H1 (cell line): ENCODE measurements at regions not wholly inside any gene's neighbourhood (a gene's known extent, or its start where the extent isn't known, plus 50 kb on each side); places are given as distances from the start of the nearest gene placed in this dataset.

ENCODE experiments used
- CTCF ChIA-PET: fragments of 300-600 bp; sonication (Branson Sonifier 250); formaldehyde crosslinking; loops from one replicate; lab custom pipeline; 2021; ENCODE audit not compliant: partially characterized antibody; lab: Charles Lee
- POLR2A ChIA-PET: fragments of 300-600 bp; sonication (Branson Sonifier 250); formaldehyde crosslinking; loops from one replicate; lab custom pipeline; 2021; ENCODE audit warnings: inconsistent platforms; ENCODE audit not compliant: partially characterized antibody; lab: Charles Lee
- DNase-seq, 2 experiments: peaks; one replicate each; pipeline versions ENCODE4 v3.0.0 to v3.0.0-alpha.2; 2010 to 2022; ENCODE audit warnings: low spot score in 2 of 2, low read depth in 1 of 2, mixed read lengths in 1 of 2
- FAIRE-seq: peaks from 2 replicates; lab custom pipeline; 2011; peaks lifted over from hg19 to GRCh38; lab: Jason Lieb, UNC
- H2AFZ ChIP-seq: 2 replicates; pipeline ENCODE4 v1.8.1; 2012; ENCODE audit warnings: low read length, inconsistent platforms
- H2AK5ac ChIP-seq: 2 replicates; pipeline ENCODE4 v1.6.1; 2013; ENCODE audit warnings: low read depth, low read length
- H2BK120ac ChIP-seq: replicated peaks from 2 replicates; pipeline ENCODE3; 2013; ENCODE audit warnings: low read depth, low read length, inconsistent platforms
- H2BK12ac ChIP-seq: 2 replicates; pipeline ENCODE4 v1.6.1; 2013; ENCODE audit warnings: low read depth, low read length
- H2BK15ac ChIP-seq: 2 replicates; pipeline ENCODE4 v1.6.1; 2013; ENCODE audit warnings: low read length
- H2BK20ac ChIP-seq: 2 replicates; pipeline ENCODE4 v1.6.1; 2013; ENCODE audit warnings: low read length
- H2BK5ac ChIP-seq: 2 replicates; pipeline ENCODE4 v1.6.1; 2013; ENCODE audit warnings: low read depth, low read length
- H3K14ac ChIP-seq: 2 replicates; pipeline ENCODE4 v1.6.1; 2013; ENCODE audit warnings: inconsistent platforms; ENCODE audit not compliant: insufficient read length
- H3K18ac ChIP-seq: 2 replicates; pipeline ENCODE4 v1.6.1; 2013; ENCODE audit warnings: low read length; ENCODE audit errors: extremely low read depth
- H3K23ac ChIP-seq: 2 replicates; pipeline ENCODE4 v1.6.1; 2013; ENCODE audit warnings: inconsistent platforms; ENCODE audit not compliant: insufficient read length
- H3K23me2 ChIP-seq: 2 replicates; pipeline ENCODE4 v1.6.1; 2013; ENCODE audit warnings: low read depth, low read length
- H3K27ac ChIP-seq: 2 replicates; pipeline ENCODE4 v1.6.1; 2011; ENCODE audit warnings: low read depth, low read length, inconsistent platforms
- H3K27me3 ChIP-seq, 4 experiments: replicated peaks in 1 of 4; 1 replicate in 1 of 4; 2 replicates in 3 of 4; pipeline versions ENCODE4 v1.6.1 to v1.8.1; 2011 to 2013; ENCODE audit warnings: low read length in 3 of 4, mild to moderate bottlenecking in 3 of 4, inconsistent platforms in 2 of 4, mixed read lengths in 2 of 4, moderate library complexity in 1 of 4; ENCODE audit not compliant: control insufficient read depth in 3 of 4, insufficient read depth in 3 of 4; ENCODE audit errors: extremely low read depth in 1 of 4
- H3K36me3 ChIP-seq, 4 experiments: 2 replicates each; pipeline versions ENCODE4 v1.6.1 to v1.8.1; 2011 to 2013; ENCODE audit warnings: mild to moderate bottlenecking in 4 of 4, low read length in 3 of 4, moderate library complexity in 2 of 4, control low read depth in 1 of 4, inconsistent platforms in 1 of 4; ENCODE audit not compliant: insufficient read depth in 4 of 4, control insufficient read depth in 2 of 4
- H3K4ac ChIP-seq: replicated peaks from 2 replicates; pipeline ENCODE3; 2013; ENCODE audit warnings: low read length, low read depth, mixed read lengths, inconsistent platforms; ENCODE audit not compliant: insufficient read length
- H3K4me1 ChIP-seq, 4 experiments: replicated peaks in 1 of 4; 1 replicate in 1 of 4; 2 replicates in 3 of 4; pipeline versions ENCODE4 v1.6.1 to v1.8.1; 2011 to 2013; ENCODE audit warnings: low read length in 3 of 4, inconsistent platforms in 2 of 4, mixed read lengths in 1 of 4; ENCODE audit not compliant: insufficient read depth in 4 of 4, control insufficient read depth in 3 of 4
- H3K4me2 ChIP-seq, 2 experiments: 2 replicates each; pipeline versions ENCODE4 v1.6.1 to v1.8.1; 2011 to 2013; ENCODE audit warnings: low read depth in 2 of 2, low read length in 2 of 2, control low read depth in 1 of 2, inconsistent platforms in 1 of 2, mild to moderate bottlenecking in 1 of 2; ENCODE audit not compliant: insufficient read depth in 1 of 2
- H3K4me3 ChIP-seq, 4 experiments: fragments of 200-600, 300-600 bp in 1 of 4; sonication (generic), shearing (Covaris generic), sonication (Bioruptor Twin) in 1 of 4; 2 replicates each; pipeline versions ENCODE4 v1.5.1 to v1.8.1; 2011 to 2016; ENCODE audit warnings: low read length in 4 of 4, low read depth in 3 of 4, control low read depth in 2 of 4, inconsistent platforms in 2 of 4, mild to moderate bottlenecking in 2 of 4, mixed read lengths in 1 of 4, moderate library complexity in 1 of 4; ENCODE audit not compliant: insufficient read depth in 2 of 4; ENCODE audit errors: extremely low read depth in 1 of 4
- H3K56ac ChIP-seq: replicated peaks from 2 replicates; pipeline ENCODE3; 2013; ENCODE audit warnings: low read depth, mild to moderate bottlenecking, mixed read lengths, low read length, inconsistent platforms; ENCODE audit not compliant: insufficient read length
- H3K79me1 ChIP-seq: 2 replicates; pipeline ENCODE4 v1.6.1; 2013; ENCODE audit warnings: low read depth, low read length, control low read depth
- H3K79me2 ChIP-seq, 2 experiments: 2 replicates each; pipeline versions ENCODE4 v1.6.1 to v1.8.1; 2012 to 2013; ENCODE audit warnings: low read length in 2 of 2, mild to moderate bottlenecking in 2 of 2, inconsistent platforms in 1 of 2; ENCODE audit not compliant: insufficient read depth in 2 of 2, control insufficient read depth in 1 of 2
- H3K9ac ChIP-seq, 4 experiments: replicated peaks in 1 of 4; 1 replicate in 1 of 4; 2 replicates in 3 of 4; pipeline versions ENCODE4 v1.6.1 to v1.8.1; 2011 to 2013; ENCODE audit warnings: low read depth in 3 of 4, low read length in 3 of 4, control low read depth in 2 of 4, mild to moderate bottlenecking in 2 of 4, moderate library complexity in 2 of 4, inconsistent platforms in 1 of 4; ENCODE audit errors: extremely low read depth in 1 of 4
- H3K9me3 ChIP-seq, 2 experiments: 2 replicates each; pipeline versions ENCODE4 v1.6.1 to v1.8.1; 2012 to 2013; ENCODE audit warnings: mild to moderate bottlenecking in 2 of 2, moderate library complexity in 2 of 2, control low read depth in 1 of 2, inconsistent platforms in 1 of 2, low read depth in 1 of 2, low read length in 1 of 2, mixed read lengths in 1 of 2; ENCODE audit not compliant: insufficient read depth in 2 of 2
- H4K20me1 ChIP-seq, 2 experiments: replicated peaks in 1 of 2; 2 replicates each; pipeline versions ENCODE3 to v1.8.1; 2011 to 2013; ENCODE audit warnings: inconsistent platforms in 2 of 2, low read length in 2 of 2, mild to moderate bottlenecking in 1 of 2; ENCODE audit not compliant: insufficient read depth in 2 of 2, control insufficient read depth in 1 of 2
- H4K5ac ChIP-seq: 2 replicates; pipeline ENCODE4 v1.6.1; 2013; ENCODE audit warnings: low read length, low read depth, mixed read lengths, inconsistent platforms; ENCODE audit not compliant: insufficient read length
- H4K8ac ChIP-seq: 2 replicates; pipeline ENCODE4 v1.8.0; 2013; ENCODE audit warnings: mild to moderate bottlenecking, moderate library complexity, low read length, inconsistent platforms; ENCODE audit not compliant: insufficient read depth; ENCODE audit errors: extremely low read depth
- H4K91ac ChIP-seq: replicated peaks from 2 replicates; pipeline ENCODE3; 2013; ENCODE audit warnings: low read length, mixed read lengths, inconsistent platforms; ENCODE audit not compliant: insufficient read length
- ATF2 ChIP-seq: IDR thresholded peaks from 2 replicates; pipeline ENCODE4 v1.6.1; 2012; ENCODE audit warnings: low read length, inconsistent platforms
- BCL11A ChIP-seq, 2 experiments: IDR thresholded peaks; one replicate each; pipeline ENCODE4 v1.6.1; 2011; ENCODE audit warnings: low read depth in 2 of 2, low read length in 2 of 2, mild to moderate bottlenecking in 2 of 2
- CEBPB ChIP-seq: IDR thresholded peaks from 2 replicates; pipeline ENCODE4 v1.6.1; 2012; ENCODE audit warnings: low read depth, low read length
- CREB1 ChIP-seq: IDR thresholded peaks from 2 replicates; pipeline ENCODE4 v1.6.1; 2012; ENCODE audit warnings: inconsistent platforms
- CTBP2 ChIP-seq: IDR thresholded peaks from 2 replicates; pipeline ENCODE4 v1.7.0; 2011; ENCODE audit warnings: borderline replicate concordance, mild to moderate bottlenecking, moderate library complexity, mixed read lengths, low read length; ENCODE audit not compliant: insufficient read depth, insufficient read length
- GABPA ChIP-seq: IDR thresholded peaks from 2 replicates; pipeline ENCODE4 v1.6.1; 2011; ENCODE audit warnings: mild to moderate bottlenecking, low read length, moderate library complexity, borderline replicate concordance; ENCODE audit not compliant: insufficient read depth
- JUN ChIP-seq: IDR thresholded peaks from 2 replicates; pipeline ENCODE4 v1.6.1; 2011; ENCODE audit warnings: low read depth, mild to moderate bottlenecking, improper control_type of control experiment, low read length
- KDM1A ChIP-seq: fragments of 200-600, 300-600 bp; sonication (generic); IDR thresholded peaks from 2 replicates; pipeline ENCODE4 v1.7.1; 2016; ENCODE audit warnings: mild to moderate bottlenecking, low read length, borderline replicate concordance
- RBBP5 ChIP-seq: IDR thresholded peaks from 2 replicates; pipeline ENCODE4 v1.7.1; 2012; ENCODE audit warnings: low read depth, mild to moderate bottlenecking, inconsistent platforms, low read length, moderate library complexity, borderline replicate concordance
- RFX5 ChIP-seq: IDR thresholded peaks from 2 replicates; pipeline ENCODE4 v1.6.1; 2011; ENCODE audit warnings: low read depth, low read length, improper control_type of control experiment, borderline replicate concordance
- SRF ChIP-seq: IDR thresholded peaks from 2 replicates; pipeline ENCODE4 v1.6.1; 2011; ENCODE audit warnings: mild to moderate bottlenecking, low read depth, low read length, moderate library complexity
- TAF1 ChIP-seq: IDR thresholded peaks from 2 replicates; pipeline ENCODE4 v1.6.1; 2011; ENCODE audit warnings: mild to moderate bottlenecking, low read depth, low read length
- TCF12 ChIP-seq: IDR thresholded peaks from 2 replicates; pipeline ENCODE4 v1.6.1; 2011; ENCODE audit warnings: low read depth, mild to moderate bottlenecking, low read length
- ZNF274 ChIP-seq: IDR thresholded peaks from 2 replicates; pipeline ENCODE4 v1.7.0; 2012; ENCODE audit warnings: low read length, borderline replicate concordance; ENCODE audit errors: extremely low read depth
- WGBS, 2 experiments: shearing (Covaris generic) in 1 of 2; methylation state at CpG; one replicate each; pipeline versions ENCODE4 v1.1.6 to v1.1.7; 2013 to 2015; ENCODE audit warnings: low lambda C conversion rate in 2 of 2, mixed read lengths in 2 of 2, inconsistent platforms in 1 of 2, low coverage in 1 of 2, missing lambda C conversion rate in 1 of 2; ENCODE audit not compliant: insufficient replicate concordance in 2 of 2, insufficient coverage in 1 of 2, insufficient read length in 1 of 2; ENCODE audit errors: extremely low coverage in 1 of 2, missing lambda C conversion rate in 1 of 2; 5-methylcytosine and 5-hydroxymethylcytosine counted together

- no peak overlapping the region for H4K5ac ChIP-seq
- FAIRE-seq (no peak), DNase-seq (no peak)
- H3K79me2 ChIP-seq: no peaks in the 10 kb centered on the region
- CTCF ChIA-PET: interaction anchor here (1.0 to 1.2 kb wide), 2 partner anchors 12 to 52 kb away, joined by 3 to 6 read pairs; no protein-coding TSS in a partner anchor
- no peak overlapping the region for H2AK5ac ChIP-seq
- H4K8ac ChIP-seq: no peak overlapping the region
- H3K79me1 ChIP-seq: no peaks in the 10 kb centered on the region
- no peak overlapping the region for H2BK20ac ChIP-seq
- H4K91ac ChIP-seq: no peak overlapping the region
- no peak overlapping the region for H3K14ac ChIP-seq
- H3K18ac ChIP-seq: no peak overlapping the region
- H3K27ac ChIP-seq: no peak overlapping the region
- 82% methylated on average over 4 of the region's 4 CpGs; no CpG with 5 or more reads in 1 of the 2 experiments for WGBS, 2 experiments
- no peak overlapping the region for H3K23ac ChIP-seq
- no peak overlapping the region for H2BK5ac ChIP-seq
- no peak overlapping the region for H2BK15ac ChIP-seq
- no peak overlapping the region for H2BK120ac ChIP-seq
- H3K27me3 ChIP-seq: no peaks in the 10 kb centered on the region
- no peak overlapping the region for H3K9ac ChIP-seq
- H3K4ac ChIP-seq: peak overlapping the region; percentile 13
- no peaks in the 10 kb centered on the region for H4K20me1 ChIP-seq
- POLR2A ChIA-PET: no interaction called here
- no peaks in the 10 kb centered on the region for H3K9me3 ChIP-seq
- H2BK12ac ChIP-seq: no peak overlapping the region
- H3K36me3 ChIP-seq: no peaks in the 10 kb centered on the region
- no peak overlapping the region for H3K56ac ChIP-seq
- no peak overlapping the region for H2AFZ ChIP-seq
- no peak overlapping the region for H3K4me2 ChIP-seq
- no peaks in the 10 kb centered on the region; the same call in 1 of the 2 replicates for H3K23me2 ChIP-seq
- H3K4me3 ChIP-seq: no peak overlapping the region
- H3K4me1 ChIP-seq: peaks cover 0 to 3% (median 0%) of the 10 kb centered on the region in 4 experiments; a peak in 2 of 7 replicates
- TF ChIP-seq CREB1 (no peak), KDM1A (no peak), GABPA (no peak), CTBP2 (no peak), ZNF274 (no peak), TAF1 (no peak), RFX5 (no peak), TCF12 (no peak), BCL11A (IDR thresholded peaks at IDR 0.05; ENCODE audit: low read depth in 2 of 2, low read length in 2 of 2) (no peak), JUN (no peak), ATF2 (no peak), SRF (no peak), RBBP5 (no peak), CEBPB (no peak)
Measured at GRCh38 chr21:39041816-39042215, 141.4 kb downstream of the PSMG1 start.
